ENCODE measurements at regions not wholly inside any gene's neighbourhood (a gene's known extent, or its start where the extent isn't known, plus 50 kb on each side); places are given as distances from the start of the nearest gene placed in this dataset.
"Not testable (repeated sequence)": the region's sequence is repeated elsewhere in the genome, so short reads cannot be mapped to it uniquely, and the experiment has no call there.

- peaks cover 13% of the 10 kb centered on the region for H3K4me1 ChIP-seq (ENCODE audit: control insufficient read depth, insufficient read depth, low read length)
- not testable (repeated sequence) for H3K4me3 ChIP-seq (ENCODE audit: low read length); H3K9me3 ChIP-seq (ENCODE audit: control insufficient read depth, low read length); H3K27me3 ChIP-seq (ENCODE audit: control insufficient read depth, insufficient read depth, low read length); H3K36me3 ChIP-seq (ENCODE audit: control insufficient read depth, insufficient read depth, low read length); H3K9ac ChIP-seq (ENCODE audit: low read length)
Measured at GRCh38 chr3:197459571-197459970, 96.2 kb downstream of the BDH1 start.

- no peaks in the 10 kb centered on the region for H3K36me3 ChIP-seq (ENCODE audit: control insufficient read depth, insufficient read depth, low read length)
- H3K9ac ChIP-seq (ENCODE audit: low read length), result no peak overlapping the region
- no peaks in the 10 kb centered on the region for H3K9me3 ChIP-seq (ENCODE audit: control insufficient read depth, low read length)
- H3K27me3 ChIP-seq (ENCODE audit: control insufficient read depth, insufficient read depth, low read length), result no peaks in the 10 kb centered on the region
- H3K4me1 ChIP-seq (ENCODE audit: control insufficient read depth, insufficient read depth, low read length), result peaks cover 13% of the 10 kb centered on the region
- no peak overlapping the region for H3K4me3 ChIP-seq (ENCODE audit: low read length)
Measured at GRCh38 chr3:197458906-197459470, 96.8 kb downstream of the BDH1 start.

GRCh38 chr3:197458179-197458707 lies 97.5 kb downstream of the BDH1 start:
- Histone ChIP-seq H3K9me3 (ENCODE audit: control insufficient read depth, low read length) (no peaks in the 10 kb centered on the region), H3K4me1 (ENCODE audit: control insufficient read depth, insufficient read depth, low read length) (peaks cover 13% of the 10 kb centered on the region), H3K36me3 (ENCODE audit: control insufficient read depth, insufficient read depth, low read length) (no peaks in the 10 kb centered on the region), H3K9ac (ENCODE audit: low read length) (no peak overlapping the region), H3K4me3 (ENCODE audit: low read length) (no peak overlapping the region), H3K27me3 (ENCODE audit: control insufficient read depth, insufficient read depth, low read length) (no peaks in the 10 kb centered on the region)

GRCh38 chr3:197456261-197457091 lies 99.3 kb downstream of the BDH1 start:
- Histone ChIP-seq H3K36me3 (ENCODE audit: control insufficient read depth, insufficient read depth, low read length) (no peaks in the 10 kb centered on the region), H3K9ac (ENCODE audit: low read length) (peak overlapping the region; percentile 72), H3K4me3 (ENCODE audit: low read length) (peak overlapping the region; percentile 44), H3K27me3 (ENCODE audit: control insufficient read depth, insufficient read depth, low read length) (no peaks in the 10 kb centered on the region), H3K4me1 (ENCODE audit: control insufficient read depth, insufficient read depth, low read length) (peaks cover 13% of the 10 kb centered on the region), H3K9me3 (ENCODE audit: control insufficient read depth, low read length) (no peaks in the 10 kb centered on the region)

GRCh38 chr3:197454841-197455240 lies 100.9 kb downstream of the BDH1 start:
- peaks cover 13% of the 10 kb centered on the region for H3K4me1 ChIP-seq (ENCODE audit: control insufficient read depth, insufficient read depth, low read length)
- H3K27me3 ChIP-seq (ENCODE audit: control insufficient read depth, insufficient read depth, low read length); H3K9me3 ChIP-seq (ENCODE audit: control insufficient read depth, low read length); H3K36me3 ChIP-seq (ENCODE audit: control insufficient read depth, insufficient read depth, low read length); H3K9ac ChIP-seq (ENCODE audit: low read length); H3K4me3 ChIP-seq (ENCODE audit: low read length): not testable (repeated sequence)

GRCh38 chr3:197454014-197454413 lies 101.8 kb downstream of the BDH1 start:
- Histone ChIP-seq H3K4me1 (ENCODE audit: control insufficient read depth, insufficient read depth, low read length) (peaks cover 13% of the 10 kb centered on the region), H3K36me3 (ENCODE audit: control insufficient read depth, insufficient read depth, low read length) (no peaks in the 10 kb centered on the region), H3K9ac (ENCODE audit: low read length) (no peak overlapping the region), H3K9me3 (ENCODE audit: control insufficient read depth, low read length) (no peaks in the 10 kb centered on the region), H3K4me3 (ENCODE audit: low read length) (no peak overlapping the region), H3K27me3 (ENCODE audit: control insufficient read depth, insufficient read depth, low read length) (no peaks in the 10 kb centered on the region)

- Histone ChIP-seq H3K36me3 (ENCODE audit: control insufficient read depth, insufficient read depth, low read length) (no peaks in the 10 kb centered on the region), H3K9ac (ENCODE audit: low read length) (no peak overlapping the region), H3K4me3 (ENCODE audit: low read length) (no peak overlapping the region), H3K4me1 (ENCODE audit: control insufficient read depth, insufficient read depth, low read length) (no peaks in the 10 kb centered on the region), H3K9me3 (ENCODE audit: control insufficient read depth, low read length) (no peaks in the 10 kb centered on the region), H3K27me3 (ENCODE audit: control insufficient read depth, insufficient read depth, low read length) (no peaks in the 10 kb centered on the region)
Measured at GRCh38 chr3:197450810-197451209, 105.0 kb downstream of the BDH1 start.

- no peaks in the 10 kb centered on the region for H3K27me3 ChIP-seq (ENCODE audit: control insufficient read depth, insufficient read depth, low read length)
- H3K9ac ChIP-seq (ENCODE audit: low read length), result no peak overlapping the region
- no peaks in the 10 kb centered on the region for H3K9me3 ChIP-seq (ENCODE audit: control insufficient read depth, low read length)
- H3K4me3 ChIP-seq (ENCODE audit: low read length), result no peak overlapping the region
- H3K4me1 ChIP-seq (ENCODE audit: control insufficient read depth, insufficient read depth, low read length), result no peaks in the 10 kb centered on the region
- no peaks in the 10 kb centered on the region for H3K36me3 ChIP-seq (ENCODE audit: control insufficient read depth, insufficient read depth, low read length)
Measured at GRCh38 chr3:197450308-197450707, 105.5 kb downstream of the BDH1 start.

- H3K4me1 ChIP-seq (ENCODE audit: control insufficient read depth, insufficient read depth, low read length); H3K9ac ChIP-seq (ENCODE audit: low read length); H3K9me3 ChIP-seq (ENCODE audit: control insufficient read depth, low read length); H3K4me3 ChIP-seq (ENCODE audit: low read length); H3K36me3 ChIP-seq (ENCODE audit: control insufficient read depth, insufficient read depth, low read length); H3K27me3 ChIP-seq (ENCODE audit: control insufficient read depth, insufficient read depth, low read length): not testable (repeated sequence)
Measured at GRCh38 chr3:197449181-197449580, 106.6 kb downstream of the BDH1 start.

- not testable (repeated sequence) for H3K9ac ChIP-seq (ENCODE audit: low read length); H3K4me1 ChIP-seq (ENCODE audit: control insufficient read depth, insufficient read depth, low read length); H3K4me3 ChIP-seq (ENCODE audit: low read length); H3K36me3 ChIP-seq (ENCODE audit: control insufficient read depth, insufficient read depth, low read length); H3K9me3 ChIP-seq (ENCODE audit: control insufficient read depth, low read length); H3K27me3 ChIP-seq (ENCODE audit: control insufficient read depth, insufficient read depth, low read length)
Measured at GRCh38 chr3:197447781-197448180, 108.0 kb downstream of the BDH1 start.

GRCh38 chr3:197447057-197447456 lies 108.7 kb downstream of the BDH1 start:
- no peak overlapping the region for H3K4me3 ChIP-seq (ENCODE audit: low read length)

GRCh38 chr3:197446700-197447056 lies 109.1 kb downstream of the BDH1 start:
- Histone ChIP-seq H3K27me3 (ENCODE audit: control insufficient read depth, insufficient read depth, low read length) (peaks cover 5% of the 10 kb centered on the region), H3K9ac (ENCODE audit: low read length) (no peak overlapping the region), H3K4me3 (ENCODE audit: low read length) (no peak overlapping the region), H3K4me1 (ENCODE audit: control insufficient read depth, insufficient read depth, low read length) (no peaks in the 10 kb centered on the region), H3K36me3 (ENCODE audit: control insufficient read depth, insufficient read depth, low read length) (no peaks in the 10 kb centered on the region), H3K9me3 (ENCODE audit: control insufficient read depth, low read length) (no peaks in the 10 kb centered on the region)

More at GRCh38 chr3:197447057-197447456, 108.7 kb downstream of the BDH1 start:
- H3K9ac ChIP-seq (ENCODE audit: low read length), result no peak overlapping the region
- H3K27me3 ChIP-seq (ENCODE audit: control insufficient read depth, insufficient read depth, low read length), result peaks cover 5% of the 10 kb centered on the region
- H3K4me1 ChIP-seq (ENCODE audit: control insufficient read depth, insufficient read depth, low read length), result no peaks in the 10 kb centered on the region
- no peaks in the 10 kb centered on the region for H3K9me3 ChIP-seq (ENCODE audit: control insufficient read depth, low read length)
- H3K36me3 ChIP-seq (ENCODE audit: control insufficient read depth, insufficient read depth, low read length), result no peaks in the 10 kb centered on the region

Measured in mucosa of stomach (tissue), 1 donor.